ENCODE measurements at regions not wholly inside any gene's neighbourhood (a gene's known extent, or its start where the extent isn't known, plus 50 kb on each side); places are given as distances from the start of the nearest gene placed in this dataset.

- TF ChIP-seq POLR2A (IDR thresholded peaks at IDR 0.05) (no peak), CTCF (IDR thresholded peaks at IDR 0.05) (no peak)
Measured at GRCh38 chr11:130600616-130601015, 152.2 kb downstream of the ADAMTS15 start.
